GM23338 (cell line): ENCODE measurements at regions not wholly inside any gene's neighbourhood (a gene's known extent, or its start where the extent isn't known, plus 50 kb on each side); places are given as distances from the start of the nearest gene placed in this dataset.

ENCODE experiments used
- CREB1 ChIP-seq: fragments of 250-450 bp; sonication (Bioruptor Pico); IDR thresholded peaks from 2 replicates; pipeline ENCODE4 v1.5.0; 2020; ENCODE audit warnings: low read depth, mild to moderate bottlenecking, moderate library complexity
- EZH2 ChIP-seq: fragments of 200-600 bp; sonication (generic); IDR thresholded peaks from one replicate; pipeline ENCODE4 v1.8.0; 2017; ENCODE audit warnings: antibody characterized with exemption, mild to moderate bottlenecking, low read depth; ENCODE audit not compliant: unreplicated experiment
- EZH2phosphoT487 ChIP-seq: fragments of 200-600 bp; sonication (generic); IDR thresholded peaks from one replicate; pipeline ENCODE4 v1.8.1; 2018; ENCODE audit warnings: antibody characterized with exemption; ENCODE audit not compliant: unreplicated experiment
- JUNB ChIP-seq: IDR thresholded peaks from one replicate; pipeline ENCODE4 v1.6.1; 2016; ENCODE audit warnings: antibody characterized with exemption; ENCODE audit not compliant: unreplicated experiment
- POLR2AphosphoS5 ChIP-seq: IDR thresholded peaks from 2 replicates; pipeline ENCODE4 v1.6.1; 2016; ENCODE audit warnings: antibody characterized with exemption, low read depth
- ZNF114 ChIP-seq: fragments of 250-450 bp; sonication (Bioruptor Pico); IDR thresholded peaks from 2 replicates; pipeline ENCODE4 v1.5.0; 2020; ENCODE audit warnings: mild to moderate bottlenecking, moderate library complexity
- TF ChIP-seq, protein P1 (sequence below), 2 experiments: fragments of 200-600 bp in 1 of 2; sonication (generic) in 1 of 2; conservative IDR thresholded peaks; 2 replicates each; pipeline versions ENCODE4 v1.5.1 to v1.6.1; 2016 to 2017; ENCODE audit warnings: antibody characterized with exemption in 2 of 2, low read depth in 2 of 2, mild to moderate bottlenecking in 2 of 2, moderate library complexity in 1 of 2
- TF ChIP-seq, protein P2 (sequence below): IDR thresholded peaks from 2 replicates; pipeline ENCODE4 v1.6.1; 2016; ENCODE audit warnings: antibody characterized with exemption

DNA sequence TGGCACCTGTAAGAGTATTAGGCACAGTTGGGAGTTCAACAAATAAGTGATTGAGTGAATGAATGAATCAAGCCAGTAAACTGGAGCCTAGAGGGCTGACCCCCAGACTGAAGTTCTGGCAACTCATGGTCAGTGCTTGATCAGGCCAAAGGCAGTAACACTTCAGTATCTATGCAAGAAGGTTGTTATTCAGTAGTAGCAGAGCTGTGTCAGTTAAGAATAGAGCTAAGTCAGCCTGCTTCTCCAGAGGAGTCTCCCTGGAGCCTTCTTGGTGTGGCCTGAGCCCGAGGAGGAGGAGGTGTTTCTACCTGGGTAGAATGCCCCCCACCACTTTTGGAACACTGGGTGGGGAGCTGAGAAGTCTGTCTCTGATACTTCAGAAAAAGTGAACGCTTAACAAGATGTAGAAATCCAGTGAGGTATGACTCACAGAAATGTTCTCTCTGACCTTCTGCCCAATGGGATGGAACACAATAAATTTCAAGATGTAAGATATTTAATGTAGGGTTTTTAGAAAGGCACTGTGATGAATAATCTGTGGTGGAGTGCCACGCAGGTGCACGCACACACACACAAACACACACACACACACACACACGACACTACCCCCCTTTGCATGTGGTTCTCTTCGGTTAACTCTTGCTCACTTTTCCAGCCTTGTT lies 219.9 kb downstream of the HIPK3 start:
- TF ChIP-seq, protein P1, sequence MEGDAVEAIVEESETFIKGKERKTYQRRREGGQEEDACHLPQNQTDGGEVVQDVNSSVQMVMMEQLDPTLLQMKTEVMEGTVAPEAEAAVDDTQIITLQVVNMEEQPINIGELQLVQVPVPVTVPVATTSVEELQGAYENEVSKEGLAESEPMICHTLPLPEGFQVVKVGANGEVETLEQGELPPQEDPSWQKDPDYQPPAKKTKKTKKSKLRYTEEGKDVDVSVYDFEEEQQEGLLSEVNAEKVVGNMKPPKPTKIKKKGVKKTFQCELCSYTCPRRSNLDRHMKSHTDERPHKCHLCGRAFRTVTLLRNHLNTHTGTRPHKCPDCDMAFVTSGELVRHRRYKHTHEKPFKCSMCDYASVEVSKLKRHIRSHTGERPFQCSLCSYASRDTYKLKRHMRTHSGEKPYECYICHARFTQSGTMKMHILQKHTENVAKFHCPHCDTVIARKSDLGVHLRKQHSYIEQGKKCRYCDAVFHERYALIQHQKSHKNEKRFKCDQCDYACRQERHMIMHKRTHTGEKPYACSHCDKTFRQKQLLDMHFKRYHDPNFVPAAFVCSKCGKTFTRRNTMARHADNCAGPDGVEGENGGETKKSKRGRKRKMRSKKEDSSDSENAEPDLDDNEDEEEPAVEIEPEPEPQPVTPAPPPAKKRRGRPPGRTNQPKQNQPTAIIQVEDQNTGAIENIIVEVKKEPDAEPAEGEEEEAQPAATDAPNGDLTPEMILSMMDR (conservative IDR thresholded peaks at IDR 0.05; ENCODE audit: low read depth in 2 of 2) = no peak
- TF ChIP-seq CREB1 (CRISPR knock-in tag) (no peak), EZH2 (no peak), ZNF114 (CRISPR knock-in tag) (no peak), POLR2AphosphoS5 (no peak), EZH2phosphoT487 (no peak), JUNB (no peak)
- TF ChIP-seq, protein P2, sequence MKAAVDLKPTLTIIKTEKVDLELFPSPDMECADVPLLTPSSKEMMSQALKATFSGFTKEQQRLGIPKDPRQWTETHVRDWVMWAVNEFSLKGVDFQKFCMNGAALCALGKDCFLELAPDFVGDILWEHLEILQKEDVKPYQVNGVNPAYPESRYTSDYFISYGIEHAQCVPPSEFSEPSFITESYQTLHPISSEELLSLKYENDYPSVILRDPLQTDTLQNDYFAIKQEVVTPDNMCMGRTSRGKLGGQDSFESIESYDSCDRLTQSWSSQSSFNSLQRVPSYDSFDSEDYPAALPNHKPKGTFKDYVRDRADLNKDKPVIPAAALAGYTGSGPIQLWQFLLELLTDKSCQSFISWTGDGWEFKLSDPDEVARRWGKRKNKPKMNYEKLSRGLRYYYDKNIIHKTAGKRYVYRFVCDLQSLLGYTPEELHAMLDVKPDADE = no peak
